ENCODE measurements at regions not wholly inside any gene's neighbourhood (a gene's known extent, or its start where the extent isn't known, plus 50 kb on each side); places are given as distances from the start of the nearest gene placed in this dataset.

DNA sequence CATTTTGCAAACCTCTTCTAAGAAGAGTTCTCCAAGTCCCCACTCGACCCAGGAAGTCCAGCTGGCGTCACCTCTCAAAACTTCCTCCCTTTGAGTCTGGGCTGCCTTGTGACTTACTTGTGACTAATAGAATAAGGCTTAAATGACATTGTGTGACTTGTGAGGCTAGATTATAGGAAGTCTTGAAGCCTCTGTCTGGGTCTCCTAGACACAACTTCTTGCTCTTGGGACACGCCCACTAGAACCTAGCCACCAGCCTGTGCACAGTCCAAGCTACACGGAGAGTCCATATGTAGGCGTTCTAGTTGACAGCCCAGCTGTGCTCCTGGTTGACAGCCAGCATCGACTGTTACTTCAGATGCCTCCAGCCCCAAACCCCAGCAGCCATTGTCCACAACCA is 66.7 kb upstream of the TANC2 start (continued):
- TF ChIP-seq GRHL1 (CRISPR knock-in tag; conservative IDR thresholded peaks at IDR 0.05) (no peak), NR2F6 (IDR thresholded peaks at IDR 0.05) (no peak), NR2F6 (CRISPR knock-in tag; IDR thresholded peaks at IDR 0.05) (no peak)

GRCh38 chr17:62898239-62898864 is 67.7 kb upstream of the TANC2 start:
- Histone ChIP-seq H3K79me2 (ENCODE audit: insufficient read depth, low read length) (no peaks in the 10 kb centered on the region), H3K36me3 (replicated peaks in 1 of 2; ENCODE audit: control insufficient read depth in 1 of 2, insufficient read depth in 2 of 2, low read length in 2 of 2) (no peaks in the 10 kb centered on the region), H3K4me2 (ENCODE audit: low read depth, low read length) (no peak overlapping the region), H3K4me3 (replicated peaks in 1 of 3; ENCODE audit: insufficient read depth in 1 of 3, low read depth in 2 of 3, low read length in 3 of 3) (no peak overlapping the region), H2AFZ (ENCODE audit: low read length) (no peak overlapping the region), H3K4me1 (ENCODE audit: insufficient read depth, low read length) (no peaks in the 10 kb centered on the region), H4K20me1 (ENCODE audit: insufficient read depth, low read length) (no peaks in the 10 kb centered on the region), H3K27ac (ENCODE audit: extremely low read length, insufficient read depth, low read length) (no peak overlapping the region), H3K9ac (ENCODE audit: insufficient read depth, low read depth, low read length) (no peak overlapping the region), H3K27me3 (ENCODE audit: control insufficient read depth in 1 of 2, insufficient read depth in 2 of 2, low read length in 2 of 2) (peaks cover 2 to 66% of the 10 kb centered on the region in 2 experiments; a peak in 4 of 5 replicates), H3K9me3 (ENCODE audit: low read length) (no peaks in the 10 kb centered on the region)
- WGBS (ENCODE audit: low lambda C conversion rate), result 24% methylated on average over 13 of the region's 13 CpGs
- in situ Hi-C loops (cut with HindIII; ENCODE audit: extremely low pct_ligation_motif_present, low pct_unique_long_range_greater_than_20kb) (no loop called here), intact Hi-C loops (cut with micrococcal nuclease; ENCODE audit: unreplicated experiment) (no loop called here)
- ATAC-seq (no peak), DNase-seq (ENCODE audit: low spot score) (no peak), FAIRE-seq (no peak)
- no TSS peak for BruUV-seq (replicated peaks)
- POLR2A ChIA-PET, result no interaction called here
- CTCF ChIA-PET (ENCODE audit: low intra/inter-chr PET ratio, low total read pairs), result no interaction called here
- no peak for TF ChIP-seq FOXA1 (IDR thresholded peaks at IDR 0.05)
- TF ChIP-seq FOXA1 (CRISPR knock-in tag; IDR thresholded peaks at IDR 0.05), result no peak
- no peak for TF ChIP-seq TCF12 (IDR thresholded peaks at IDR 0.05)
- TF ChIP-seq TCF12 (CRISPR knock-in tag; IDR thresholded peaks at IDR 0.05), result no peak
- no peak for TF ChIP-seq MXI1 (IDR thresholded peaks at IDR 0.05; ENCODE audit: borderline replicate concordance, low read depth, low read length)
- TF ChIP-seq MLXIP (CRISPR knock-in tag; IDR thresholded peaks at IDR 0.05; ENCODE audit: borderline replicate concordance), result no peak
- TF ChIP-seq CCAR2 (optimal IDR thresholded peaks at IDR 0.05; ENCODE audit: low read depth, low read length), result no peak
- TF ChIP-seq TRIM24 (CRISPR knock-in tag; IDR thresholded peaks at IDR 0.05), result no peak
- TF ChIP-seq HMG20B (CRISPR knock-in tag; conservative IDR thresholded peaks at IDR 0.05), result no peak
- TF ChIP-seq MNT (IDR thresholded peaks at IDR 0.05), result no peak
- no peak for TF ChIP-seq RNF2 (conservative IDR thresholded peaks at IDR 0.05; ENCODE audit: low read depth)
- no peak for TF ChIP-seq ZNF577 (CRISPR knock-in tag; IDR thresholded peaks at IDR 0.05; ENCODE audit: borderline replicate concordance, low read depth)
- TF ChIP-seq TFDP1 (CRISPR knock-in tag; IDR thresholded peaks at IDR 0.05; ENCODE audit: borderline replicate concordance), result no peak
